ENCODE measurements at regions not wholly inside any gene's neighbourhood (a gene's known extent, or its start where the extent isn't known, plus 50 kb on each side); places are given as distances from the start of the nearest gene placed in this dataset.

DNA sequence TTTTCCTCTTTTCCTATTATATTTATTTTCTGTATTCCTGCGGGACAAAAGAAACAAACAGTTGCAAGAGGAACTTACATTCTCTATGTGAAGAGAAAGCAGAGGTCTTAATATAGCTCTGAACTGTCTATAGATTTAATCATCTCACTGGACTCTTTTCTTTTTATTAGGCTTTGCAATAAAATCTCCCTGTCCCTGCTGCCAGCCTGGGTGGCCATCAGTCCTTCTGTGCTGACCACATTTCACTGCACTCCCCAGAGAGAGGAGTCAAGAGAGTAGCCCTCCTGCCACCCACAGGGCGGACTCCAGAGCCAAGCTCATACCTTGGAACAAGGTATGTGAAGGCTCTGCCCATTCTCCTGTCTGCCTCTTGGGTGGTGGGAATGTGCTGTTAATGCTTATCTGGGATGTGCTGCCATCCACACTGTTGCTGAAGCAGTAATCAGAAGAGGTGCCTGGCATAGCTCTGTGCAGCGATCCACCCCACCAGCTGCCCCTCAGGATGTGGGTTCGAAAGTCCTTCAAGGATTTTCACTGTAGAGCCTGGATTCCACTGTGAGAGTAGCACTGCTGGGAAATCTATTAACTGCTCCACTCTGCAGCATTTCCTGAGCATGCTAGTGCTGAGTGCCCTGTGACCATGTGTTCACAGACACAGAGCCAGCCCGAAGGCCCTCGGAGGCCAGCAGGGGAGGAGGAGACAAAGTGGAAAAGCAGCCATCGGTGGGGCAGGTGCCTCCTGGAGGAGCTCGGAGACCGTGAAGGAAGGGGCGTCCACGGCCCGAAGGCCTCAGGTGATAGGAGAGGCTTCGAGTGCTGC is 334.6 kb downstream of the MED10 start:
- no peak overlapping the region for H2AFZ ChIP-seq (ENCODE audit: low read depth, low read length)
- TF ChIP-seq TAF1 (IDR thresholded peaks at IDR 0.05; ENCODE audit: low read depth) (no peak), SMC3 (conservative IDR thresholded peaks at IDR 0.05; ENCODE audit: poor library complexity) (no peak), EZH2 (IDR thresholded peaks at IDR 0.05; ENCODE audit: borderline replicate concordance, insufficient read depth, low read length, poor library complexity, severe bottlenecking) (no peak), MXI1 (conservative IDR thresholded peaks at IDR 0.05; ENCODE audit: poor library complexity, severe bottlenecking) (no peak), POLR2AphosphoS5 (IDR thresholded peaks at IDR 0.05) (no peak), EP300 (conservative IDR thresholded peaks at IDR 0.05; ENCODE audit: poor library complexity, severe bottlenecking) (no peak)

GRCh38 chr5:6041977-6042550 is 336.3 kb downstream of the MED10 start:
- peak overlapping the region; percentile 15 for H2AFZ ChIP-seq (ENCODE audit: low read depth, low read length)
- H3K4me3 ChIP-seq (ENCODE audit: low read length): no peak overlapping the region
- H3K27me3 ChIP-seq (ENCODE audit: insufficient read depth, low read depth, low read length): no peaks in the 10 kb centered on the region
- H3F3A ChIP-seq (ENCODE audit: insufficient read depth, low read length, poor library complexity, severe bottlenecking): no peaks in the 10 kb centered on the region
- TF ChIP-seq RAD21 (conservative IDR thresholded peaks at IDR 0.05) (peak; percentile 14), EP300 (conservative IDR thresholded peaks at IDR 0.05; ENCODE audit: poor library complexity, severe bottlenecking) (no peak), POLR2AphosphoS5 (IDR thresholded peaks at IDR 0.05) (peak; percentile 24)
- no peaks in the 10 kb centered on the region for H3K9me2 ChIP-seq (ENCODE audit: insufficient read depth, low read length)
- H3K27ac ChIP-seq (ENCODE audit: low read length): peak overlapping the region; percentile 38
- H3K36me3 ChIP-seq (ENCODE audit: insufficient read depth, low read length): no peaks in the 10 kb centered on the region
- H3K9me3 ChIP-seq (ENCODE audit: low read length): no peaks in the 10 kb centered on the region
- H3K9ac ChIP-seq (ENCODE audit: low read length): no peak overlapping the region
- H3K79me2 ChIP-seq (replicated peaks; ENCODE audit: insufficient read depth, low read length): no peaks in the 10 kb centered on the region
- H3K4me2 ChIP-seq (ENCODE audit: low read length): no peak overlapping the region
- H4K20me1 ChIP-seq (ENCODE audit: insufficient read depth): no peaks in the 10 kb centered on the region

More for the DNA sequence above, 334.6 kb downstream of the MED10 start:
- Histone ChIP-seq H3K9me2 (ENCODE audit: insufficient read depth, low read length) (no peaks in the 10 kb centered on the region), H3K27ac (ENCODE audit: low read length) (no peak overlapping the region), H3K4me2 (ENCODE audit: low read length) (no peak overlapping the region), H3K9ac (ENCODE audit: low read length) (no peak overlapping the region), H3K4me3 (ENCODE audit: low read length) (no peak overlapping the region), H3K27me3 (ENCODE audit: insufficient read depth, low read depth, low read length) (no peaks in the 10 kb centered on the region), H3K36me3 (ENCODE audit: insufficient read depth, low read length) (no peaks in the 10 kb centered on the region), H3K79me2 (replicated peaks; ENCODE audit: insufficient read depth, low read length) (no peaks in the 10 kb centered on the region), H3F3A (ENCODE audit: insufficient read depth, low read length, poor library complexity, severe bottlenecking) (no peaks in the 10 kb centered on the region), H4K20me1 (ENCODE audit: insufficient read depth) (no peaks in the 10 kb centered on the region), H3K9me3 (ENCODE audit: low read length) (no peaks in the 10 kb centered on the region)

- Histone ChIP-seq H3K4me3 (ENCODE audit: low read length) (no peak overlapping the region), H3F3A (ENCODE audit: insufficient read depth, low read length, poor library complexity, severe bottlenecking) (no peaks in the 10 kb centered on the region), H3K27ac (ENCODE audit: low read length) (no peak overlapping the region), H2AFZ (ENCODE audit: low read depth, low read length) (no peak overlapping the region), H4K20me1 (ENCODE audit: insufficient read depth) (no peaks in the 10 kb centered on the region), H3K9me2 (ENCODE audit: insufficient read depth, low read length) (no peaks in the 10 kb centered on the region), H3K27me3 (ENCODE audit: insufficient read depth, low read depth, low read length) (no peaks in the 10 kb centered on the region), H3K9ac (ENCODE audit: low read length) (no peak overlapping the region), H3K9me3 (ENCODE audit: low read length) (no peaks in the 10 kb centered on the region), H3K4me2 (ENCODE audit: low read length) (no peak overlapping the region), H3K79me2 (replicated peaks; ENCODE audit: insufficient read depth, low read length) (no peaks in the 10 kb centered on the region), H3K36me3 (ENCODE audit: insufficient read depth, low read length) (no peaks in the 10 kb centered on the region)
- TF ChIP-seq CTCF (IDR thresholded peaks at IDR 0.05; ENCODE audit: poor library complexity, severe bottlenecking) (no peak), REST (IDR thresholded peaks at IDR 0.05; ENCODE audit: borderline replicate concordance) (no peak), RAD21 (conservative IDR thresholded peaks at IDR 0.05) (no peak), EP300 (conservative IDR thresholded peaks at IDR 0.05; ENCODE audit: poor library complexity, severe bottlenecking) (no peak), EZH2 (IDR thresholded peaks at IDR 0.05; ENCODE audit: borderline replicate concordance, insufficient read depth, low read length, poor library complexity, severe bottlenecking) (no peak), SMC3 (conservative IDR thresholded peaks at IDR 0.05; ENCODE audit: poor library complexity) (no peak), POLR2AphosphoS5 (IDR thresholded peaks at IDR 0.05) (no peak), TAF1 (IDR thresholded peaks at IDR 0.05; ENCODE audit: low read depth) (no peak), MXI1 (conservative IDR thresholded peaks at IDR 0.05; ENCODE audit: poor library complexity, severe bottlenecking) (no peak)
Observed at GRCh38 chr5:6039111-6039510, 339.2 kb downstream of the MED10 start.

Measured in neural cell (in vitro differentiated cells).